Stimulated activated CD4-positive, alpha-beta T cell treated with anti-CD3 and anti-CD28 coated beads, TNF-alpha, amount 100 ng/mL, for 48 hours (primary cell): ENCODE measurements at regions not wholly inside any gene's neighbourhood (a gene's known extent, or its start where the extent isn't known, plus 50 kb on each side); places are given as distances from the start of the nearest gene placed in this dataset.
"Not testable (repeated sequence)": the region's sequence is repeated elsewhere in the genome, so short reads cannot be mapped to it uniquely, and the experiment has no call there.

Experiments used
- DNase-seq, 3 donors: peaks; one replicate each; pipeline ENCODE4 v3.0.0-alpha.2; 2020; ENCODE audit warnings: low read depth in 3 of 3

DNA sequence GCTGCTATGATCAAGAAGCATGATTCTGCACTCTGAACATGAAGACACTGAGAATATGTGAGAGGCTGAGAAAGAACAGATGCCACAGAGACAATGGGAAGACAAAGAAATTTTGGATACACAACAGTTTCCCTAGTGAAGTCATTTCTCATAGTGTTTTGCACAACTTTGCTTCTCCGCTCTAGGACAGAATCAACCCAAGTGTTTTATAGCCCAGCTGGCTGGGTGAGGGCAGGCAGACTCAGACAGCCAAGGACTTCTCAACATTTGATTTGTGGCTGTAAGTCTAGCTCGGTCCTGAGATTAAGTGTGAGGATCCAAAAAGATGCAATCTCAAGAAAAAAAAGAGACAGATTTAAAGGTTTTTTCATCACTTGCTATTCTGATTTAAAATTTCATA, 536.5 kb upstream of the CRIM1 start:
- DNase-seq = no peak

GRCh38 chr2:35818359-35818758, 537.2 kb upstream of the CRIM1 start:
- DNase-seq = not testable (repeated sequence)

DNA sequence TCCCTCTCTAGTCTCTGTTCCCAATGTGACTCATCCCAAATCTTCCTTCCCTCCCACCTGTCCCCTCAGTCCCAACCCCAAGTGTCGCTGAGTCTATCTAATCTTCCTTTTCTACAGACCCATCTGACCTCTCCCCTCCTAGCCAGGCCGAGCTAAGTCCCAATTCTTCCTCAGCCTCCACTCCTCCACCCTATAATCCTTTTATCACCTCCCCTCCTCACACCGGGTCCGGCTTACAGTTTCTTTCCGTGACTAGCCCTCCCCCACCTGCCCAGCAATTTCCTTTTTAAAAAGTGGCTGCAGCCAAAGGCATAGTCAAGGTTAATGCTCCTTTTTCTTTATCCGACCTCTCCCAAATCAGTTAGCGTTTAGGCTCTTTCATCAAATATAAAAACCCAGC, 541.0 kb upstream of the CRIM1 start:
- DNase-seq = not testable (repeated sequence)

DNA sequence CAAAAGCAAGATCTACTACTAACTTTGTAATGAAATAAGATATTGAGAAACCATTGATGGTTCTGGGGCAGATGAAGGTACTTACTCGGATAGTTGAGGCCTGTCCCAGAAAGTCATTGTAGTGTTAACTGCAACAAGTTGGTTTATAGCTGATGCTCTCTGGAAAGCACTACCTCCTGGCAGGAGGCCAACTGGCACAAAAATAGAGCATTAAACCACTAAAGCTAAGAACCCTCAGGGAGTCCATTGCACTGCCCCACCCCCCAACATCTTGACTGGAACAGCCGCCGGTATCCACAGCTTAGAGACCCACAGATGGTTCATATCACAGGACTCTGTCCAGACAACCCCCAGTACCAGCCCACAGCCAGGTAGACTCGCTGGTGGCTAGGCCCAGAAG, 552.5 kb upstream of the CRIM1 start:
- DNase-seq = no peak

DNA sequence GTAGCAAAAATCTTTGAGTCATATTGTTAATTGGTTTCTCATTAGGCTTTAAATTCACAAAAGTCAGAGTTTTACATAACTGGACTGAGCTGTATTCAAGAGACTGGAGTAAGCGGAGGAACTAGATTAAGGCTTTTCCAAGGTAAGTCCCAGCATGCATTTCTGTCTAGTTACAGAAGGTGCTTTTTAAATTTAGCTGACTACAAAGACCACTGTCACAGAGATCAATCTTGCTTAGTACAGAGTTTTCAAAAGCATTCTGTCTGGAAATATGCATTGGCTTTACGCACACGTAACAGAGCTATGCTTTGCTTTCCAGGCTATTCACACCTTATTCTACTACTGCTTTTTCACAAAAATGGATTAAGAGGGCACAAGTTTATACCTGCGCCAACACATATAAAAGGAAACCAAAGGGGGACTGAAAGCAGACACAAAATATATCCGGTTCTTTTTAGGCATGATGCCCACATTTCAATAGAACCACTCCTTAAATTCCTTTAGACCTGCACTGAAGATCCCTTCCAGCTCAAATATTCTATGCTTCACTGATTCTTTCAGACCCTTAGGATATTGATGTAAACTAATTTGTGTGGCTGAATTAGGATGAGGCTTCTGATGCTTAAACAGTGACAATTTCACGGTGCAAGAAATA, 560.7 kb upstream of the CRIM1 start:
- no peak for DNase-seq

GRCh38 chr2:35790292-35790691, 565.3 kb upstream of the CRIM1 start:
- no peak for DNase-seq

DNA sequence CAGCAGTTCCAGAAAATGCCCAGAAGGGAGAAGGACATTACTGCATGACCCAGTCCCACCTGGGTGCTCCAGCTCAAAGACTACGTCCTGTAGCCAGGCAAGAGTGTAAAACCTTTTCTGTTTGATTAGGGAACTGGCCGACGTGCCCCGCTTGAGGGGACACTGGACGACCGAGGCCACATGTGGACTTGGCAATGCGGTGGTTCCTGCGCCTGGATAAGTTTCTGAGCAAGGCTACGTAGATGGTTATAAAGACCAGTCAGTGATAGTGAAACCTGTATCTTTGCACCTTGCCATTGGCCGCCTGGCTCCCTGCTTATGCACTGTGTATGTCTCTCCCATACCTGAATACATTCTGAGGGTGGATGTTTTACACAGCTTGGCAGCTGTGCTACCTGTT, 567.0 kb upstream of the CRIM1 start:
- no peak for DNase-seq

- no peak for DNase-seq
These were observed 568.1 kb upstream of the CRIM1 start for GRCh38 chr2:35787302-35788031.

GRCh38 chr2:35785564-35785963, 570.0 kb upstream of the CRIM1 start:
- DNase-seq = no peak

GRCh38 chr2:35784777-35785176, 570.8 kb upstream of the CRIM1 start:
- no peak for DNase-seq

DNA sequence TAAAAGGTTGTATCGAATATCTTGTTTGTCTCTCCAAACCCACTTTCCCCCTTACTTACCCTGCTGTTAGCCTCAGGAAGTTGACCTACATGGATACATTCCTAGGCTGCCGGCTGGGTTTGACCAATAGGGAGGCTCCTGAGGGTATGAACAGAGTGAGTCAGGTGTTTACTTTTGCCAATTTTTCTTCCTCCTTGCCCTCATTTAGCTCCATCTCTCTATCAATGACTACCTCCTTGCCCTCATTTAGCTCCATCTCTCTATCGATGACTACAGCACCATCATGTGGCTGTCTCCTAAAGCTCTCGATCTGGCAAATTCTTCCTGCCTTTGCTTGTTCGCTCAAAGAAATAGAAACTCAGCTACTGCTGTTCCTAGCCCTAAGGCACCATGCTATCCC, 571.9 kb upstream of the CRIM1 start:
- DNase-seq = no peak

DNA sequence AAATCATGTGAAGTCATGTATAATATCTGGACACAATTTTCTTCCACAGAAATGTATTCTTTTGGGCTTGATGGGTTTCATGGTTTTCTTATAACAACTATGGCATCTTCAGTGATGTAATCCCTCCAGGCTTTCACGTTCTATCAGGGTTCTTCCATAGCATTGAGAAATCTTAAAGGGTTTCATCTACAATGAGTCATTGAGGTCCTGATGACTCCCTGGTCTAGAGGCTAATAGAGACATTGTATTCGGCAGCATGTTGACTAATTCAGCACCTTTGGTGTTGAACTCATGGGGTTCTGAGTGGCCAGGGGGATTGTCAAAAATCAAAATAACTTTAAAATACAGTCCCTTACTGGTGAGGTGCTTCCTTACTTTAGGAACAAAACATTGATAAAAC, 614.0 kb upstream of the CRIM1 start:
- no peak for DNase-seq

DNA sequence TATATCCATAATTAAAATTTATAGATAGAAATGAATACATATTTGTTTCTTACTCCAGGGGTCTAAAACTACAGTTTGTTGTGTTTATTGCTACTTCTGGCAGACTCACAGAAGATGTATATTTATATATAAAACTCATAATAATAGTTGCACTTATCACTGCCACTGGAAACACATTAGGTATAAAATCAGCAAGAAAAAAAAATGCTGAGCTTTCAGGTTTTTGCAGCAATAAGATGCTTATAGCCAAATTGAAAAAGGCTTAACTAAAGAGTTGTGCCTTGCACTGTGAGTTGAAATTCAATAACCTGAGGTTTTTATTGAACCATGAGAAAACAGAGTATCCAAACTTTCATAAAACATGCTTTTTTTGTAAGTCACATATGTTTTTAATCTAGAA, 623.9 kb upstream of the CRIM1 start:
- no peak for DNase-seq

GRCh38 chr2:35714883-35715282, 640.7 kb upstream of the CRIM1 start:
- no peak for DNase-seq

- no peak for DNase-seq
These were observed 647.1 kb upstream of the CRIM1 start for GRCh38 chr2:35708411-35708923.

DNA sequence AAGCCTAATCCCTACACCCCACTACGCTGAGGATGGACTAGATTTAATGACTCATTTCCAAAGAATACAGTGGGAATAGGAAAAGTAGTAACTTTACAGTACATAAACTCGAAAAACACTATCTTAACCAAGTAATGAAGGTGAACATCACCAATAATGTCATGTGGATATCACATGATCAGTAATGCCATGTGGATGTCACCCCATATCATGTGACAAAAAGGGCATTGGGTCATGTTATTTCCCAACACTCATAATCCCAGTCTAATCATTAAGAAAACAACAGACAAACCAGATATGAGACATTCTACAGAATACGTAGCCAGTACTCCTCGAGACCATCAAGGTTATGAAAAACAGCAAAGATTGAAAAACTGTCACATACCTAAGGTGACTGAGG, 667.3 kb upstream of the CRIM1 start:
- DNase-seq = no peak

- DNase-seq = no peak
These were observed 703.8 kb upstream of the CRIM1 start for GRCh38 chr2:35651688-35652323.

DNA sequence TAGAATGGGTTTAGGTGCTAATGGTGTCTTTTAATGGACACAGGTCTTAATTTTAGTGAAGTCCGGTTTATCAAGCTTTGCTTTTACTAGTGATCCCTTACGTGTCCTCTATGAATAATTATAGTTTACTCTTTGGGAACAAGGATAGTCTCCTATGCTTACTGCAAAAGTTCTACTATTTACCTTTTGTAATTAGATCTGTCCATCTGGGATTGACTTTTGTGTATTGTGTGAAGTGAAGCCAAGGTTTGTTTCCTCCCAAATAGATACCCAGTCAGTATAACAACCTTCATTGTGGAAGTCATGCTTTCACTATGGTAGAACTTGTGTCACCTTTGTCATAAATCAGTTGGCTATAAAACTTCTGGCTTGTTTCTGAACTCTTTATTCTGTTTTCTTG, 740.9 kb upstream of the CRIM1 start:
- DNase-seq = no peak

GRCh38 chr2:35606394-35606793, 749.2 kb upstream of the CRIM1 start:
- DNase-seq = no peak

GRCh38 chr2:35598310-35598709, 757.3 kb upstream of the CRIM1 start:
- DNase-seq = no peak

- no peak for DNase-seq
These were observed 763.7 kb upstream of the CRIM1 start for GRCh38 chr2:35591886-35592285.

DNA sequence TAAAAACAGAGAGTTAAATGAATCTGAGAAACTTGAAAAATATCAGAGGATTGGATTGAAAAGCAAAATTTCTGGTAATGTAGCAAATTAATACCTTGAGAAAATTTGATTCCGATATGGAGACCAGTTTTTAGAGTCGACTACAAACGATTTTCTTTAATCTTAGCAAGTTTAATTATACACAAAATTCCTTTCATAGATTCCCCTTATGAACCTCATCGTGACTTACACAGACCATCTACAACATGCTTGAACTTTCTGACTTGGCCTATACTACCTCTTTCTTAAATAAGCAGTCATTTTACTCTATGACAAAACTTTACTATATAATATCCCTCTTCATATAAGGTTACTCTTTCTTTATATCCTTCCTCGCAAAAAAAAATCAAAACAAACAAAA, 769.6 kb upstream of the CRIM1 start:
- no peak for DNase-seq

DNA sequence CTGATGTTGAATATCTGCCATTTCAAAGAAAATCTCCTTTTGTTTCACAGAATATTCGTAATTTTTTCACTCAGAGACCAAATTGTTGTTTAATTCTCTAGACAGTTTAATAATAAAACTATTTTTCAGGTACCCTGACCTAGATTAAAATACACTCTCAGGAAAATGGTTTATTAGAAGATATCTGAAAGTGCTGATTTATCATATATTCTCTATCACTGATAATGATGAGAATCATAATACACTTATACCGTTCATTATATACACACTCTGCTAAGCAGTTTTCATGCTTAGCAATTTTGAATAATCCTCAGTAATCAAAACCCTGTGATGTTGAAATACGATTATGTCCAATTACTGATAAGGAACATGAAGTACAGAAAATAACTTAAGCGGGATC, 772.9 kb upstream of the CRIM1 start:
- DNase-seq = no peak
